ENCODE measurements at regions not wholly inside any gene's neighbourhood (a gene's known extent, or its start where the extent isn't known, plus 50 kb on each side); places are given as distances from the start of the nearest gene placed in this dataset.

- TF ChIP-seq, protein P1, sequence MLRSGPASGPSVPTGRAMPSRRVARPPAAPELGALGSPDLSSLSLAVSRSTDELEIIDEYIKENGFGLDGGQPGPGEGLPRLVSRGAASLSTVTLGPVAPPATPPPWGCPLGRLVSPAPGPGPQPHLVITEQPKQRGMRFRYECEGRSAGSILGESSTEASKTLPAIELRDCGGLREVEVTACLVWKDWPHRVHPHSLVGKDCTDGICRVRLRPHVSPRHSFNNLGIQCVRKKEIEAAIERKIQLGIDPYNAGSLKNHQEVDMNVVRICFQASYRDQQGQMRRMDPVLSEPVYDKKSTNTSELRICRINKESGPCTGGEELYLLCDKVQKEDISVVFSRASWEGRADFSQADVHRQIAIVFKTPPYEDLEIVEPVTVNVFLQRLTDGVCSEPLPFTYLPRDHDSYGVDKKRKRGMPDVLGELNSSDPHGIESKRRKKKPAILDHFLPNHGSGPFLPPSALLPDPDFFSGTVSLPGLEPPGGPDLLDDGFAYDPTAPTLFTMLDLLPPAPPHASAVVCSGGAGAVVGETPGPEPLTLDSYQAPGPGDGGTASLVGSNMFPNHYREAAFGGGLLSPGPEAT (IDR thresholded peaks at IDR 0.05; ENCODE audit: low read depth): no peak
- TF ChIP-seq, protein P2, sequence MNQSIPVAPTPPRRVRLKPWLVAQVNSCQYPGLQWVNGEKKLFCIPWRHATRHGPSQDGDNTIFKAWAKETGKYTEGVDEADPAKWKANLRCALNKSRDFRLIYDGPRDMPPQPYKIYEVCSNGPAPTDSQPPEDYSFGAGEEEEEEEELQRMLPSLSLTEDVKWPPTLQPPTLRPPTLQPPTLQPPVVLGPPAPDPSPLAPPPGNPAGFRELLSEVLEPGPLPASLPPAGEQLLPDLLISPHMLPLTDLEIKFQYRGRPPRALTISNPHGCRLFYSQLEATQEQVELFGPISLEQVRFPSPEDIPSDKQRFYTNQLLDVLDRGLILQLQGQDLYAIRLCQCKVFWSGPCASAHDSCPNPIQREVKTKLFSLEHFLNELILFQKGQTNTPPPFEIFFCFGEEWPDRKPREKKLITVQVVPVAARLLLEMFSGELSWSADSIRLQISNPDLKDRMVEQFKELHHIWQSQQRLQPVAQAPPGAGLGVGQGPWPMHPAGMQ (IDR thresholded peaks at IDR 0.05; ENCODE audit: borderline replicate concordance): no peak
- TF ChIP-seq IKZF1 (conservative IDR thresholded peaks at IDR 0.05) (no peak), YY1 (IDR thresholded peaks at IDR 0.05; ENCODE audit: low read depth, low read length) (no peak), HCFC1 (IDR thresholded peaks at IDR 0.05; ENCODE audit: low read length) (no peak), ZBED1 (IDR thresholded peaks at IDR 0.05; ENCODE audit: borderline replicate concordance) (no peak)
These were observed 68.6 kb upstream of the FAM174B start (continued) for GRCh38 chr15:92724144-92724543.

DNA sequence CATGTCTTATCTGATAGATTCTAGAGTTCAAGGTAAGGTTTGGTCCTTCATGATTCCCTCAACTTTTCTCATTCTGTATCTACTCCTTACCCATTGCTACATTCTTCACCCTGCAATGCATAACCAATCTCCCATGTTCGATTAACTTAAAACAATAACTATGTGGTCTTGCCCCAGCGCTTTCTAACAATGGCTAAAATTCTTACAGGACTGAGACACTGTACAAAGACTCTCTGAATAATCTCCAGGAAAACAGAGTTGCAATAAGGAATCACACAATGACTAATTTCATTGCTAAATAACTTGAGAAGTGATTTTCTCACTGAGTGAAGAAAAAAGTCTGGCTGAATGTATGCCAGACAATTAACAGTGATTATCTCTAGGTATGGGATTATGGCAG, 69.6 kb upstream of the FAM174B start:
- no peak overlapping the region for H3K4me2 ChIP-seq (ENCODE audit: control insufficient read depth, insufficient read depth)
- H4K20me1 ChIP-seq (ENCODE audit: control insufficient read depth, insufficient read depth): no peaks in the 10 kb centered on the region
- intact Hi-C loops (cut with micrococcal nuclease; ENCODE audit: unreplicated experiment) (no loop called here), in situ Hi-C loops (cut with MboI) (no loop called here)
- H2AFZ ChIP-seq (ENCODE audit: control insufficient read depth, low read depth, low read length): no peak overlapping the region
- no TSS peak for BruUV-seq (replicated peaks)
- CTCF ChIA-PET: interaction anchor here (0.6 to 1.2 kb wide), 2 partner anchors 9 to 471 kb away, joined by 3 read pairs; no protein-coding TSS in a partner anchor
- ATAC-seq: no peak
- no peak overlapping the region for H3K27ac ChIP-seq (ENCODE audit: control insufficient read depth, insufficient read depth)
- no peaks in the 10 kb centered on the region; the same call in 2 of the 3 replicates for H3K9me3 ChIP-seq (replicated peaks; ENCODE audit: control insufficient read depth, insufficient read depth, low read length)
- H3K79me2 ChIP-seq (ENCODE audit: control insufficient read depth, insufficient read depth, low read length): no peaks in the 10 kb centered on the region
- SMC1A ChIA-PET (ENCODE audit: uncharacterized antibody, unreplicated experiment): interaction anchor here (0.7 kb wide), 1 partner anchor 63 kb away, joined by 3 read pairs; no protein-coding TSS in a partner anchor
- FAIRE-seq: no peak
- no peak overlapping the region for H3K9ac ChIP-seq (ENCODE audit: control insufficient read depth, insufficient read depth, low read length)
- 66% methylated on average over 2 of the region's 2 CpGs for WGBS (ENCODE audit: insufficient coverage, insufficient replicate concordance, low lambda C conversion rate, missing lambda C conversion rate)
- H3K36me3 ChIP-seq (ENCODE audit: control insufficient read depth in 2 of 2, insufficient read depth in 2 of 2, low read length in 1 of 2): no peaks in the 10 kb centered on the region
- POLR2A ChIA-PET: no interaction called here
- DNase-seq (ENCODE audit: low read depth, low spot score): no peak
- RAD21 ChIA-PET (ENCODE audit: unreplicated experiment): no interaction called here
- no peaks in the 10 kb centered on the region for H3K4me1 ChIP-seq (ENCODE audit: control insufficient read depth, insufficient read depth, low read length)
- TF ChIP-seq RUNX3 (IDR thresholded peaks at IDR 0.05; ENCODE audit: low read length): no peak
- no peak for TF ChIP-seq CBX5 (IDR thresholded peaks at IDR 0.05; ENCODE audit: low read depth)
- no peak for TF ChIP-seq RB1 (IDR thresholded peaks at IDR 0.05; ENCODE audit: borderline replicate concordance)
- H3K27me3 ChIP-seq (replicated peaks in 1 of 2; ENCODE audit: control insufficient read depth in 2 of 2, insufficient read depth in 2 of 2, low read length in 1 of 2): no peaks in the 10 kb centered on the region; a peak in 1 of 4 replicates
- no peak overlapping the region for H3K4me3 ChIP-seq
